ENCODE measurements at regions not wholly inside any gene's neighbourhood (a gene's known extent, or its start where the extent isn't known, plus 50 kb on each side); places are given as distances from the start of the nearest gene placed in this dataset.

DNA sequence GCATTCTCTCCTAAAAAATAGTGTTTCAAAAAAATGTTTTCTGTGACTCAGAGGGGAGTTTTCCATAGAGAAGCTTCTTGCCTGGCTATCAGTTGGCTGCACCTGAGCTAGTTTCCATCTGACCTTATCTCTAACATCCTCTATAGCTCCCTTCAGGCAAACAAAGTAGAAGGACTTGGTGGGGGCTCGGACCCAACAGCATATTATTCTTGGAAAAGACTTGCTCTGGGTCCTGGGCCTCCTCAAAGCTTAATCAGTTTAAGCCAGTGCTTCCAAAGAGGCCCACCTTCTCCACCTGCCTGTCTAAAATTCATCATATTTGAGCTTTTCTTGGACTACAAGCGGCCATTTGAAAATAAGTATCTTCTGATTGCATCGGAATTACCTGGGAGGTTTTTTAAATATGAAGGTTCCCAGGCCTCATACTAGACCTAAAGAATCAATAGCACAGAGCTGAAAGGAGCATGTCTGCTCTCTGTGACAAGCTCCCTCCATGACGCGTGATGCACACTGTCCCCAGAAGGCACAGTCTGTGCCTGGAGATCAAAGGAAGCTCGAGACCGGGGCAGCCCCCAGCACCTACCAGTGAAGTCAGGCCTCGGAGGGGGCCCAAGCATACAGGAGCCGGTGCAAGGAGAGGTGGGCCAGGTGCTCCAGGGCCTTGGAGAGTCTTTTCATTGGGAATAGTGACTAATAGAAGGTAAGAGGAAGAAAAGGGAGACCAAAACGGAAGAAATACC, 80.6 kb upstream of the HIVEP1 start:
- TF ChIP-seq, protein P1, sequence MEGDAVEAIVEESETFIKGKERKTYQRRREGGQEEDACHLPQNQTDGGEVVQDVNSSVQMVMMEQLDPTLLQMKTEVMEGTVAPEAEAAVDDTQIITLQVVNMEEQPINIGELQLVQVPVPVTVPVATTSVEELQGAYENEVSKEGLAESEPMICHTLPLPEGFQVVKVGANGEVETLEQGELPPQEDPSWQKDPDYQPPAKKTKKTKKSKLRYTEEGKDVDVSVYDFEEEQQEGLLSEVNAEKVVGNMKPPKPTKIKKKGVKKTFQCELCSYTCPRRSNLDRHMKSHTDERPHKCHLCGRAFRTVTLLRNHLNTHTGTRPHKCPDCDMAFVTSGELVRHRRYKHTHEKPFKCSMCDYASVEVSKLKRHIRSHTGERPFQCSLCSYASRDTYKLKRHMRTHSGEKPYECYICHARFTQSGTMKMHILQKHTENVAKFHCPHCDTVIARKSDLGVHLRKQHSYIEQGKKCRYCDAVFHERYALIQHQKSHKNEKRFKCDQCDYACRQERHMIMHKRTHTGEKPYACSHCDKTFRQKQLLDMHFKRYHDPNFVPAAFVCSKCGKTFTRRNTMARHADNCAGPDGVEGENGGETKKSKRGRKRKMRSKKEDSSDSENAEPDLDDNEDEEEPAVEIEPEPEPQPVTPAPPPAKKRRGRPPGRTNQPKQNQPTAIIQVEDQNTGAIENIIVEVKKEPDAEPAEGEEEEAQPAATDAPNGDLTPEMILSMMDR (IDR thresholded peaks at IDR 0.05) = no peak
- TF ChIP-seq EZH2phosphoT487 (IDR thresholded peaks at IDR 0.05) = no peak
- TF ChIP-seq EZH2 (IDR thresholded peaks at IDR 0.05) = no peak

Data from neural progenitor cell (in vitro differentiated cells).